ENCODE measurements at regions not wholly inside any gene's neighbourhood (a gene's known extent, or its start where the extent isn't known, plus 50 kb on each side); places are given as distances from the start of the nearest gene placed in this dataset.
"Not testable (repeated sequence)": the region's sequence is repeated elsewhere in the genome, so short reads cannot be mapped to it uniquely, and the experiment has no call there.

DNA sequence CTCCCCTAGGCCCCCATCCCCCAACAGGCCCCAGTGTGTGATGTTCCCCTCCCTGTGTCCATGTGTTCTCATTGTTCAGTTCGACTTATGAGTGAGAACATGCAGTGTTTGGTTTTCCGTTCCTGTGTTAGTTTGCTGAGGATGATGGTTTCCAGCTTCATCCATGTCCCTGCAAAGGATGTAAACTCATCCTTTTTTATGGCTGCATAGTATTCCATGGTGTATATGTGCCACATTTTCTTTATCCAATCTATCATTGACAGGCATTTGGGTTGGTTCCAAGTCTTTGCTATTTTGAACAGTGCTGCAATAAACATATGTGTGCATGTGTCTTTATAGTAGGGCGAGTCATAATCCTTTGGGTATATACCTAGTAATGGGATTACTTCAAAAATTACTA lies 295.8 kb upstream of the NUDT12 start:
- DNase-seq; intact Hi-C loops (cut with DNase I): not testable (repeated sequence)

DNA sequence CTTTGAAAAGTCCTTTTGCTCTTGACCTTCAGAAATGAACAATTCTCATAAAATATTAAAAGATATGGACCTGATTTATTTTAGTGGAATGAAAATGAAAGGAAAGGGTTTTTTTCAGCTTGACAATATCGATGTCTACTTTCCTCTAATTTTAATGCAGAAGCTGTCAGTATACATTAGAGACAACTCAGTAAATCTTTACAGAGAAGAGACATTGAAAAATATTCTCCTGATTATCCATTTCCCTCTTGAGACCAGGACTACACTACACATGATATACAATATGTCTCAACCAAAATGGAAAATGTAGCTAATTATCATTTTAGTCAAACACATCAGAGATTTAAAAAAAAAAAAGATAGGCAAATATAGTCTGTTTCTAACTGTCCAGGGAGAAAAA lies 288.5 kb upstream of the NUDT12 start:
- no peak for DNase-seq
- intact Hi-C loops (cut with DNase I) = no loop called here

GRCh38 chr5:103849934-103850333 lies 287.3 kb upstream of the NUDT12 start:
- DNase-seq = no peak
- intact Hi-C loops (cut with DNase I) = no loop called here

DNA sequence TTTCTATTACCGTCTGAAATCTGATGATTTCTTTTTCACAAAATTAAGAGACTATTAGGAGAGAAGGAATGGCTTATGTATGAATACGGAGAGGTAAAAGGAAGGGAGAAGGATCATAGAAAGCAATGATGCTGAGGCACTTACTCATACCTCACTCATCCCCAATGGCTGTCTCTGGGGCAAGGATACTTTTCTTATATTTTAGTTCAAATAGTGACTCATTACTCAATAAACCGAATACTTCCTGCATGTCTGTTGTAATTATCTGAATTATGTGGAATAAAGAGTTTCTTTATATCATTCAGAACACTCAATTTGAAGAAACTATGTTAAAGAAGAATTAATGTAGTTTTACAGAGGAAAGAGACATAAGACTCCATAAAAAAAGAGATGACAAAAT lies 284.5 kb upstream of the NUDT12 start:
- intact Hi-C loops (cut with DNase I) = no loop called here
- no peak for DNase-seq

DNA sequence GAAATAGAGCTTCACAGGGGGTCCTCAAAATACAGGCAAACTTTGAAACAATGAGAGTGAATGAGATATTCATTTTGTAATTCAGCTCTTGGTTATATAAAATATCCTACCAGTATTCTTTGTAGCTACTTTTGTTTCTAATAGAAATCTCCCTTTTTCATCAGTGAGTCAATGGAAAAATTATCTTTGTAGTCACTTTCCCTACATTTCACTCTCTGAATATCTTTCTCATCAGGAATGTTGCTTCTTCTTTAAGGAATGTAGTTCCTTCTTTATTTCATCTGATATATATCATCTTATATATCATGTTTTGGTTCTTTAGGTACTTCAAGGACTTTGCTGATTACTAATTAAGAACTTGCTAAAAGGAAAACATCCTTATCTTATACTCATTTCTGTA lies 280.3 kb upstream of the NUDT12 start:
- intact Hi-C loops (cut with DNase I) = no loop called here
- no peak for DNase-seq

DNA sequence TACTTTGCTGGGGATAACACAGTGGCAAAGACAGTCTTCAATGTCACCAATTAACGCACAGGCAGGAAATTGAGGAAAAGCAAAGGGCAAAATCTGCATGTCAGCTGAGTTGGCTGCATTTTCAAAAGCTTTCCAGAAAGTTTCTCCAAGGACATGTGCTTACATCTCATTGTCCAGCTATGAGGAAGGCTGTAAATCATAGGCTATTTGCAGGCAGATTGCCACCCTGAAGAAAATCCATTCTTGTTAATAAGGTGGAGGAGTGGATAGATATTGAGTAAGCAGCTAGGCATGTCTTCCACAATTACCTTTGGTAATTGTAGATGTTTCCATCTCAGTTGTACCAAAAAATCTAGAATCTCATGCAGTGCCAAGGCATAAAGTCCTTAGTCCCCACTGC lies 278.0 kb upstream of the NUDT12 start:
- intact Hi-C loops (cut with DNase I) = no loop called here
- no peak for DNase-seq

GRCh38 chr5:103834216-103834615 lies 271.6 kb upstream of the NUDT12 start:
- intact Hi-C loops (cut with DNase I) = no loop called here
- DNase-seq = no peak

GRCh38 chr5:103829585-103829984 lies 267.0 kb upstream of the NUDT12 start:
- intact Hi-C loops (cut with DNase I) = no loop called here
- no peak for DNase-seq

DNA sequence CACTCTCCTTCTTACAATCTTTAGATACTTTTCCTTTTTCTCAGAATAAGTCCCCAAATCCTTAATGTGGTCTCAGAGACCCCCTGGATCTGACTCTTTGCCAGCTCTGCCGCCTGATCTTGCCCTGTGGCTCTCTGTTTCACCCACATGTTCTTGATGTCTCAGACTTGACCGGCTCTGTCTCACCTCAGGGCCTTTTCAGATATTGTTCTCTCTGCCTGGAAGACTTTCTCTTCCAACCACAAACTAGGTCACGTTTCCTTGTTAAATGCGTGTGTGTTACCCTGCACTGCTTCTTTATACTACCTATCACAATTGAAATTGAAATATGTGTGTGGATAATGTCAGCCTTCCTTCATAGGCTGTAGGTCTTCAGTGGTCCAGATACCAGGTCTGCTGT lies 265.4 kb upstream of the NUDT12 start:
- no peak for DNase-seq
- intact Hi-C loops (cut with DNase I) = no loop called here

GRCh38 chr5:103821361-103821760 lies 258.8 kb upstream of the NUDT12 start:
- intact Hi-C loops (cut with DNase I) = no loop called here

GRCh38 chr5:103808464-103809106 lies 246.0 kb upstream of the NUDT12 start:
- intact Hi-C loops (cut with DNase I) = loop anchor here (1.0 to 5.0 kb wide), 2 partner anchors 221 to 371 kb away; no protein-coding TSS in a partner anchor
- peak in 5 of 10 donors; percentile 18 to 53 (median 35) for DNase-seq

More at GRCh38 chr5:103821361-103821760, 258.8 kb upstream of the NUDT12 start:
- DNase-seq = peak in 1 of 10 donors; percentile 57

DNA sequence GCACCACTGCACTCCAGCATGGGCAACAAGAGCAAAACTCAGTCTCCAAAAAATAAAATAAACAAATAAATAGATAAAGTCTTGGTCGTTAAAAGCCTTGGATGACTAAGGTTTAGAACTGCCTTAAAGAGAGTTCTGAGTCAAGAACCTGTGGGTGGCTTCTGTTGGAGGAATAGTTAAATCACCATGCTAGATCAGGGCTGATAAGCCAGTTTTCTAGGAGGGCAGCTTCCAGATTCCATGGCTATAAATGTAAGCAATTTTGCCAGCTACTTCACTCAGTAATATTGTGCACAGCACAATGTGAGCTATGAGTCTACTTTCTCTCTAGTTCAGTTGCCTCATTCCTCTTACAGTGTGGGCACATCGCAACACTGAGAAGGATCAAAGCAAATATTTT lies 242.1 kb upstream of the NUDT12 start:
- no peak for DNase-seq
- intact Hi-C loops (cut with DNase I) = loop anchor here (5.0 kb wide), 1 partner anchor 217 kb away; no protein-coding TSS in a partner anchor

- no peak for DNase-seq
- intact Hi-C loops (cut with DNase I) = no loop called here
These were observed 239.1 kb upstream of the NUDT12 start for GRCh38 chr5:103801681-103802080.

- intact Hi-C loops (cut with DNase I) = no loop called here
- DNase-seq = no peak
These were observed 238.3 kb upstream of the NUDT12 start for GRCh38 chr5:103800741-103801495.

DNA sequence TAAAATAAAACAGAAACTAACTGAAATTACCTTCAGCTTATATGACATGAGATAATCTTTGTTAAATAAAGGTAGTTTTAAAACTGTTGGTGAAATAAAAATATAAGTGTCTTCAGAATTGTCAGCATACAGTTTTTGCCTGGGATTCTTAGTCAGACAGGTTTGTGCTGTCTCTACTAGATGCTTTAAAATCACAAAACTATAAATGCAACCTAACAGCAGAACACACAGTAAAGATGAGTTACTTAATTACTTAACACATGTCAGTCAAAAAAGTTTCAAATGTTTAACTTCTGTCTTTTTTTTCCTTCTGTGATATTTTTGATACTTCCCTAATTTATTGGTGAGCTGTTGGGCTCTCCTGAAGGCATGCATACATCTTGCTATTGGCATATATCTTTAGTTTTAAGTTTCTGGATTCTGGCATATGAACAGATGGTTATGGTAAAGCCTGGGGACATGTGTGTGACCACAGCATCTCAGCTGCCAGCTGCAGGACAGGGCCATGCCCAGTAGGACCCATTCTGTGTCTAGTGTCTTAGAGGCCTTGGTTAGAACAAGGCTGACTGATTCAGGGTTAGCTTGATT lies 231.1 kb upstream of the NUDT12 start:
- DNase-seq = no peak
- intact Hi-C loops (cut with DNase I) = no loop called here

- intact Hi-C loops (cut with DNase I) = no loop called here
- no peak for DNase-seq
These were observed 223.0 kb upstream of the NUDT12 start for GRCh38 chr5:103785569-103785968.

- intact Hi-C loops (cut with DNase I) = no loop called here
- DNase-seq = no peak
These were observed 221.1 kb upstream of the NUDT12 start for GRCh38 chr5:103783669-103784068.

GRCh38 chr5:103780794-103781193 lies 218.2 kb upstream of the NUDT12 start:
- intact Hi-C loops (cut with DNase I) = no loop called here
- DNase-seq = no peak

GRCh38 chr5:103774721-103775120 lies 212.1 kb upstream of the NUDT12 start:
- intact Hi-C loops (cut with DNase I) = no loop called here
- DNase-seq = no peak

DNA sequence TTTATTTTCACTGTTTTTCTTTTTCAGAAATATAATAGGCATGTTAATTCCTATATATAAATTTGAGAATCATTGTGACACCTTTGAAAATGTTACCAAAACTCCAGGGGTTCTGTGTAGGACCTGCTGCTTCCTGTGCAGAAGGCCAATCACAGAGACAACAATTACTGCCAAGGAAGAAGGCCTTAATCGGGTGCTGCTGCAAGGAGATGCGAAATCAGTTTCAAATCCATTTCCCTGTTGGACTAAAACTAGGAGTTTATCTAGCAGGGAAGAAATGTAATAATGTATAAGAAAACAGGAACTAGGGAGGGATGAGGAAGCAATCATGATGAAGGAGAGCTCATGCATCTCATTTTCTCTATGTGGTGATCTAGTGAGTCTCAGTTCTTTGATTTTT lies 209.7 kb upstream of the NUDT12 start:
- no peak for DNase-seq
- intact Hi-C loops (cut with DNase I) = no loop called here

DNA sequence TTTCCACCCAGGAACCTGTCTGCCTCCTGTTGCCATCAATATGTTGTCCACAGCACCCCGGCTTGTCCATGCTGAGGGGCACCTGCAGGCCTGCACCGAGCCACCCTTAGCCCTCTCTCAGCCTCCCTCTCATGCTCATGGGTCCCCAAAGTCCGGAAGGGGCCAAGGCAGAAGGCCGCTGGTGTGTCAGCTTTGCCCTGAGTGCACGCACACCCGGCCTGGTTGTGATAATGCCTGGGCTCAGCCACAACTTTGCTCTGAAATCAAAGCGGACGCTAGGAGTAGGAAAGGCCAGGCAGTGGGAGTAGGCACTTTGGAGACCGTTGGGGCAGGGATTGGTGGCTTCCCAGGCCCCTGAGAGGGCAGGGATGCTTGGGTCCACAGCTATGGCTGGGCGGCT lies 201.8 kb upstream of the NUDT12 start:
- intact Hi-C loops (cut with DNase I) = no loop called here
- peak in 2 of 10 donors; percentile 51 to 68 for DNase-seq

DNA sequence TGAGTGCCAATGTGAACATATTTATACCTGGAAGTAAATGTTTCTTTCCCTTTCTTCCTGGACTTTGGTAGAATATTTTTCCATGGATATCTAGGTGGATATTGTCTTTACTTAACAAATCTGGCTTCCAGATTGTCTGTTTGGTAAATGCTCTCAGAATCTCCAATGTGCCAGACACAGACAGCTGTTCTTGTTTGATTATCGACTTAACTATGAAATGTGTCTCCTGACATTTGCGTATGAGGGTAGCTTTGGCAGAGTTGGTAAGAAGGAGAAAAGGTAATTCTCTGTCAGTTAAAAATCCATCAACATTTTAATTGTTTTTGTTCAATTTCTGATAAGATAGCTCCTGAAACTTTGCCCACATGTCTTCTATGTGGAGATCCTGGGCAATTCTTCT lies 196.4 kb upstream of the NUDT12 start:
- intact Hi-C loops (cut with DNase I) = no loop called here
- DNase-seq = no peak
